HG03045 (cell line): ENCODE measurements at regions not wholly inside any gene's neighbourhood (a gene's known extent, or its start where the extent isn't known, plus 50 kb on each side); places are given as distances from the start of the nearest gene placed in this dataset.
"Not testable (repeated sequence)": the region's sequence is repeated elsewhere in the genome, so short reads cannot be mapped to it uniquely, and the experiment has no call there.

Experiments
- ATAC-seq: cut with Tn5 transposase; IDR thresholded peaks from one replicate; pipeline ENCODE4 v1.9.1; 2021; ENCODE audit warnings: mild to moderate bottlenecking, moderate library complexity; ENCODE audit not compliant: unreplicated experiment

DNA sequence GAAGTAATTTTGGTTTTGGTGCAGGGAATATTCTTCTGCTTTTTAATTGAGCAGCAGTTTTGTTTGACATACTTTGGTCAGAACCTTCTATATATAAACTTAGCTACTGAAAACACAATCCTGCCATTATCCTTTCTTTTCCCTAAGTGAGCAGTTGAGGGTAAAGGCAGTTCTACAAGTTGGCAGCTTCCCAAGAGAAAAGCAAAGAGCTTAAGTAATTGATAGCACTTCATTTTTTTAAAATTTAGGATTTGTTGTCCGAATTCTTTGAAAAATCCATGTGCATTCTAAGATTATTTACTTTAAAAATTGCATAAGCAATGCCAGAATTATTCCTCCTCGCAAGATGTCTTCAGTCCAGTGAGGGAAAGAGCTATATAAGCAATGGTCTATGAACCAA is 1394.1 kb downstream of the FAM181B start:
- ATAC-seq: no peak

GRCh38 chr11:81337756-81338155 is 1395.9 kb downstream of the FAM181B start:
- no peak for ATAC-seq

DNA sequence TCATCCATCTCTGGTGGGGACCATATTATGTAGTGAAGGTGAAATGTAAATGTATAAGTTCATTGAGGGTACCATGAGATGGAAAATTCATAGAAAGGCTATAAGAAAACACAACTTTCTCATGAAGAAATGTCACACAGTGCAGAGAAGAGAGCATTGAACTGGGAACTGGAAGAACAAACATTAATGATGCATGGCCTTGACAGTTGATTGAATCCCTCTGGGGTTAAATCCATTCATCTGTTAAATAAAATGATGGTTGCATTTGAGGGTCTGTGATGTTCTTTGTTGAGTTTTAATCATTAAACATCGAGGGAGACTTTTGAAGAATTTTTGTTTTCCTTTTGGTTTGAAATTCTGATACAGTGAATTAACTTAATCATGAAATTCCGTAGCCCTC is 1401.4 kb downstream of the FAM181B start:
- ATAC-seq: no peak

- no peak for ATAC-seq
These were observed 1401.9 kb downstream of the FAM181B start for GRCh38 chr11:81331611-81332235.

GRCh38 chr11:81331088-81331487 is 1402.6 kb downstream of the FAM181B start:
- no peak for ATAC-seq

DNA sequence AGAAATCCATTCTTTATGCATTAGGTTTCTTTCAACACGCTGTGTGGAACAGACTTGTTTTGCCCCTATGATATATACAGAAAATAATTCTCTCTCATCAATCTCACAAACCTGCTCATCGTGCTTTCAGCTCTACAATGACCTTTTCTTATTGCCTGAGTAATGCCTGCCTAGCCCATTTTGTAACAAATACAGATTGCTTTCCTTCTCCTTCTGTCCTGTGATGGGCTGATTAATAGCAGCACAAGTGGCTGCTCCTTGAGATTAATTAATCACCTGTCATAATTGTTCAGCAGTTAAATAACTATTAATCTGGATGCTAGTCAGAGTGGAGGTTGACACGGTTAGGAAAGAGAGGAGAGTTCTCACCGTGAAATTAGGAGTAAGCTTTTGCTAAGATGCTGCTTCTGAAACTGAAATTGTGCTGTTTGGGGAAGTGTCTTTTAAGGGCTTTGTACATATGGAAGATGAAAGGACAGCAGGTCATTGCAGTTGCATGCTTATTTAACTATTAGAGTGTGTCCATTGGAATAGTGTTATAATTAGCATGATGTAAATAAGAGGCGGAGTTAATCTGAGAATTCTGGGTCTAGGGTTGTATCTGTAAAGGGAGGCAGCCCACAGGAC is 1430.5 kb downstream of the FAM181B start:
- ATAC-seq: no peak

DNA sequence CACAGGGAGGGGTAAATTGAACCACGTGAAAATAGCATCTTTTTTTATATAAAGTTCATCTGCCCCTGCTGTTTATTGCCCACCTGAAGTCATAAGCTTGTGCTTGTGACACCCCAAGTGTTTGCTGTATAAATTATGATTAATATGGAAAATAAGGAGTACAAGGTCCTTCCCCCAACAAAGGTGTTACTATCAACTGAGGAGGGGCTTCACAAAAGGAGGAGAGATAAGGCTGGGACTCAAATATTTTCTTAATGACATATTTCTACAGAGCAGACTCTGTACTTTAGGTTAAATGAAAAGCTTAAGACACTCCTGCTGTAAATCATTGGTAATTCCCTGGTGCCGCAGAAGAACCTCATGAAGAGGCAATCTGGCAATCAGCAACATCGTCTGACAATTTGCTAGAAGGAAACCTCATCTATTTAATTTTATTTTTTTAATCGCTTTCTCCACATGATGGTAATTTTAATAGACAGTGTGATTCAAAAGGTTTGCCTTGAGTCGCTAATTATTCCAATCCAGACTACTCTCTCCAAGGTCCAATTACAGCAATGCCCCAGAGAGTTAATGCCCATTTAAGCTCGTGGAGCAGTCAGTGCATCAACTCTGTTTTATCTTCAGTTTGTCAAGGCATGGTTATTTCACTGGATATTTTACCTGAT is 1432.4 kb downstream of the FAM181B start:
- ATAC-seq: no peak

DNA sequence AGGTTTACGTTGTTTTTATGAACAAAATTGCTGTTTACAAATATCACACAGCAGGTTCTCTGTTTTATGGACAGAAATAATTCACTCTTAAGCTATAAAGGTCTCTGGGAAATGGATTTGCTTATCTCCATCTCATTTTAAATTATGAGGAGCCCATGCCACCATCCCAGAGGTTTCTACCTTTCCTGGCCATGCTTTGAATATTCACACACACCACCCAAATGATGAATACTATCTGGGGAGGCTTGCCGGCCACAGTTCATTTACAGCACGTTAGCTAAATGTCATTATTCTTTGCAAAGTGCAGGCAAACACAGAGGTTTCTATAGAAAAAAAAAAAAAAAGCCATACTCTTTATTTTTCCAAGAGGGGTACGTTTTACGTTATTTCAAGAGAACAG is 1446.7 kb downstream of the FAM181B start:
- no peak for ATAC-seq

DNA sequence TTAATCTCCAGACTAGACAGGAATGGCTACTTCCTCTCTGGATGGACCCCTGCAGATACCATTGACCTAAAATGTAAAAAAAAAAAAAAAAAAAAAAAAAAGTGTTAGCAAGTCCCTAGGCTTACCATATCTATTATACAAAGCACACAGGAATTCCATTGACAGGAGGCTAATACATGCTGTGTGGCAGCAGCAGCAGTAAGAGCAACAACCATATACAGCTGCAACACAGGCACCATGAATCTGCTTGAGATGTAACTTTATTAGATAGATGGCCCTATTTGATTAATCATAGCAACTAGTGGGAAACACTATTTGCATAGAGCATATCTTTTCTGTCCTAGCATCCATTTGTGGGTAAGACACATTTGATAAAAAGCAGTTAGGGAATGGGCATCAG is 1447.1 kb downstream of the FAM181B start:
- no peak for ATAC-seq

- ATAC-seq: not testable (repeated sequence)
These were observed 1453.4 kb downstream of the FAM181B start for GRCh38 chr11:81280228-81280627.

DNA sequence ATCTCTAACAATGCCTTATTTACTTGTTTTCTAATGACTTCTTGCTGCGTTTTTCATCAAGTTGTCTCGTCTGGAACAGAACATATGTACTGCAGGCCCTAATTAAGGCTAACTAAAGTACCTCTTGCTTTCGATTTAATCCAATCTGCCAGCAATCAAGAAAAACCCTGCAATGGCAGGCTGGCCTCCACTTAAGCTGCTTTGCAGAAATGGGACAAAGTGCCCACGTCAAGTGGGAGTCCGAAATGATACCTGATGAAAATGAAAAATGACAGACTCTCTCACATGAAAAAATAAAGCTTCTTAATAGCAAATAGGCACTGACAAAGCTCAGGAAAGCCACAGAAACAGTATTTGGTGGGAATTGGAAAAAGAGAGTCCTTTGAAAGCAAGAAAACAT is 1454.7 kb downstream of the FAM181B start:
- no peak for ATAC-seq

- ATAC-seq: no peak
These were observed 1463.0 kb downstream of the FAM181B start for GRCh38 chr11:81270686-81271085.

- ATAC-seq: no peak
These were observed 1466.4 kb downstream of the FAM181B start for GRCh38 chr11:81267246-81267645.

- no peak for ATAC-seq
These were observed 1474.2 kb downstream of the FAM181B start for GRCh38 chr11:81259471-81259870.

DNA sequence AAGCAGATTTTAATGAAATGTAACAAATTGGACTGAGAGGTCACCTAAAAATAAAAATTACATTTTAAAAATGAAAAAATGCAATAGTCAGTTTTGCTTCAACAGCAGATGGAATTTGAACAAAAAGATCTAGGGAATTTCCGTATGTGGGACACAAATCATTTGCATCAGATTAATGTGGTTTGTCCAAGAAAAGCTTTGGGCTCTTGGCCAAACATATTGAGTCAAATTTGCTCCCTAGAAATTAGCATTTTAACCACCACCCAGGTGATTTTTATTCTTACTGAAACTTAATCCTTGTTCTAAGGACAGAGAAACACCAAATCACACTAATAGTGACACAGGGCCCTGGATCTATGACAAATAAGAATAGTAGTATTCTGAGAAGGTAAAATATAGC is 1477.8 kb downstream of the FAM181B start:
- ATAC-seq: no peak

GRCh38 chr11:81253244-81253643 is 1480.4 kb downstream of the FAM181B start:
- no peak for ATAC-seq

- ATAC-seq: no peak
These were observed 1486.7 kb downstream of the FAM181B start for GRCh38 chr11:81246941-81247340.

- no peak for ATAC-seq
These were observed 1487.9 kb downstream of the FAM181B start for GRCh38 chr11:81245791-81246190.

- no peak for ATAC-seq
These were observed 1491.9 kb downstream of the FAM181B start for GRCh38 chr11:81241672-81242275.

DNA sequence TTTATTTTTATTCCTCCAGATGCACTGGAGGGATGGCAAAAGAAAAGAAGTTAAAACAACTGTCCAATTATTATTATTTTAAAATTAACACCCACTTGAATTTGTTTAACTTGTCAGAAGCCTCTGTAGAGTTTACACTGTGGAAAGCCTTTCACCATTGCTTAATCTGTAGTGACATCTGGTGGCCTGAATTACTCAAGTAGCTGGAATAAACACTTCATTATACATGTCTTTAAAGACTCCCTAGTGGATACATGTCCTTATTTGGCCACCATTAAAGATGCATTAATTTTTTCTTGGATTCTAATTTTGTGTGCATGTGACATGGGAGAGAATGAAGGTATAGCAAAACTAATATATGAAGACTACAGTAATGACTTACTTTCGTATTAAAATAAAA is 1496.5 kb downstream of the FAM181B start:
- no peak for ATAC-seq

- not testable (repeated sequence) for ATAC-seq
These were observed 1506.3 kb downstream of the FAM181B start for GRCh38 chr11:81227409-81227808.

DNA sequence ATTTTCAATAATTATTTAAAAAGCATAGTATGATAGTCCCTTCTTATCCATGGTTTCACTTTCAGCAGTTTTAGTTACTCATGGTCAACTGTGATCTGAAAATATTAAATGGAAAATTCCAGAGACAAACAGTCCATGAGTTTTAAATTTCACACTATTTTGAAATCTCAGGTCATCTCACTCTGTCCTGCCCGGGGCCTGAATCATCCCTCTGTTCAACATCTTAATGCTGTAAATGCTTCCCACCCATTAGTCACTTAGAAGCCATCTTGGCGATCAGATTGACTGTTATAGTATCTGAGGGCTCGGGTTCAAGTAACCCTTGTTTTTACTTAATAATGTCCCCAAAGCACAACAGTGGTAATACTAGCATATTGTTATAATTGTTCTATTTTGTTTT is 1509.3 kb downstream of the FAM181B start:
- ATAC-seq: no peak
